HL-60 (cell line): ENCODE measurements at regions not wholly inside any gene's neighbourhood (a gene's known extent, or its start where the extent isn't known, plus 50 kb on each side); places are given as distances from the start of the nearest gene placed in this dataset.

ENCODE experiments used
- CTCF ChIP-seq: IDR thresholded peaks from one replicate; pipeline ENCODE4 v1.5.1; 2011; ENCODE audit warnings: low read length, control low read depth, inconsistent platforms; ENCODE audit not compliant: insufficient read depth
- GABPA ChIP-seq: IDR thresholded peaks from 2 replicates; pipeline ENCODE4 v1.6.1; 2012; ENCODE audit warnings: low read depth
- POLR2AphosphoS5 ChIP-seq: IDR thresholded peaks from 2 replicates; pipeline ENCODE4 v1.6.1; 2012; ENCODE audit warnings: low read depth
- REST ChIP-seq: IDR thresholded peaks from 2 replicates; pipeline ENCODE4 v1.6.1; 2012; ENCODE audit warnings: low read depth; ENCODE audit not compliant: insufficient replicate concordance
- SPI1 ChIP-seq: IDR thresholded peaks from 2 replicates; pipeline ENCODE4 v1.6.1; 2012; ENCODE audit warnings: low read depth, mild to moderate bottlenecking, borderline replicate concordance

- TF ChIP-seq CTCF (no peak), REST (no peak), POLR2AphosphoS5 (no peak), GABPA (no peak), SPI1 (no peak)
Measured at GRCh38 chr6:142567461-142567860, 265.7 kb downstream of the ADGRG6 start.
